ENCODE measurements at regions not wholly inside any gene's neighbourhood (a gene's known extent, or its start where the extent isn't known, plus 50 kb on each side); places are given as distances from the start of the nearest gene placed in this dataset.
"Not testable (repeated sequence)": the region's sequence is repeated elsewhere in the genome, so short reads cannot be mapped to it uniquely, and the experiment has no call there.

DNA sequence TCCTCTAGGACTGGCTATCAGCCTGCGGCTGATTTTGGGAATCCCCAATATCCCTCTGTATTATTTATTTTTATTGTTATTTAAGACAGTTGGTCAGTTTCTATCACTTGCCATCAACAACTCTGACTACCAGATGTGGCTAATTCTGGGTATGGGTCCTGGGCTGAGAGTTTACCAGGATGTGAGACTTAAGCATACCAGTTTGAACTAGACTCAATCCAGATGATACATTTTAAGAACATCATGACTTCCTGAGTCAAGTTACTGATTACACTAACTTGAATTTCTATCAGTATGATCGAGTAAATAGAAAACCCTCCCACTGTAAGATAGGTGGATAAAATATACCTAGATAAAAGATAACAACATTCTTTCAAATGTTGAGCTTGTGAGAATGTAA, 634.0 kb downstream of the MAT2B start:
- TF ChIP-seq, protein P1, sequence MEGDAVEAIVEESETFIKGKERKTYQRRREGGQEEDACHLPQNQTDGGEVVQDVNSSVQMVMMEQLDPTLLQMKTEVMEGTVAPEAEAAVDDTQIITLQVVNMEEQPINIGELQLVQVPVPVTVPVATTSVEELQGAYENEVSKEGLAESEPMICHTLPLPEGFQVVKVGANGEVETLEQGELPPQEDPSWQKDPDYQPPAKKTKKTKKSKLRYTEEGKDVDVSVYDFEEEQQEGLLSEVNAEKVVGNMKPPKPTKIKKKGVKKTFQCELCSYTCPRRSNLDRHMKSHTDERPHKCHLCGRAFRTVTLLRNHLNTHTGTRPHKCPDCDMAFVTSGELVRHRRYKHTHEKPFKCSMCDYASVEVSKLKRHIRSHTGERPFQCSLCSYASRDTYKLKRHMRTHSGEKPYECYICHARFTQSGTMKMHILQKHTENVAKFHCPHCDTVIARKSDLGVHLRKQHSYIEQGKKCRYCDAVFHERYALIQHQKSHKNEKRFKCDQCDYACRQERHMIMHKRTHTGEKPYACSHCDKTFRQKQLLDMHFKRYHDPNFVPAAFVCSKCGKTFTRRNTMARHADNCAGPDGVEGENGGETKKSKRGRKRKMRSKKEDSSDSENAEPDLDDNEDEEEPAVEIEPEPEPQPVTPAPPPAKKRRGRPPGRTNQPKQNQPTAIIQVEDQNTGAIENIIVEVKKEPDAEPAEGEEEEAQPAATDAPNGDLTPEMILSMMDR (IDR thresholded peaks at IDR 0.05), result no peak
- no peak overlapping the region for H3K4me3 Mint-ChIP-seq
- H3K9me3 Mint-ChIP-seq, result no peaks in the 10 kb centered on the region
- H3K27ac Mint-ChIP-seq, result no peak overlapping the region
- no peaks in the 10 kb centered on the region for H3K4me1 Mint-ChIP-seq (ENCODE audit: low read depth)
- ATAC-seq, result no peak
- POLR2A ChIA-PET, result no interaction called here
- no peaks in the 10 kb centered on the region for H3K27me3 Mint-ChIP-seq
- no peaks in the 10 kb centered on the region for H3K36me3 Mint-ChIP-seq (ENCODE audit: low read depth)
- intact Hi-C loops (cut with micrococcal nuclease), result no loop called here
- CTCF ChIA-PET, result no interaction called here
- DNase-seq, result no peak

DNA sequence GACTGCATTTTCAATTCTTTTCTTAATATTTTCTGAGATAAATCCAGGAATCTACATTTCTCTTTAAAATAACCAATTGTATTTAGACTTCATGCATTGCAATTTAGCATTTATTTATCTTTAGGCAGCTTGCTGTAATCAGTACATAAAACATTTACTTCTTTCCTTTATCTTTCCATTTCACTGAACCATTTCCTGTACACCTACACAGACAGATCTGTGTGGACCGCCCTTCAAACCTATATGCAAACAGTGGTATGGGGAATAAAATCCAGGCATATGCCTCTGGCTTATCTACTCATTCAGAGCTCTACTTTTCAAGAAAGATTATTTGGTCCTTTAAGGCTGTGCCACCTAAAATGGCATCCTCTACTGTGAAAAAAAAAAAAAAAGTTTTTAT, 640.0 kb downstream of the MAT2B start:
- H3K27me3 Mint-ChIP-seq, result no peaks in the 10 kb centered on the region
- TF ChIP-seq, protein P1 (IDR thresholded peaks at IDR 0.05), result no peak
- peaks cover 3% of the 10 kb centered on the region for H3K9me3 Mint-ChIP-seq
- H3K4me1 Mint-ChIP-seq (ENCODE audit: low read depth), result no peaks in the 10 kb centered on the region
- H3K36me3 Mint-ChIP-seq (ENCODE audit: low read depth), result no peaks in the 10 kb centered on the region
- ChIA-PET CTCF (no interaction called here), POLR2A (no interaction called here)
- ATAC-seq (no peak), DNase-seq (no peak)
- H3K27ac Mint-ChIP-seq, result no peak overlapping the region
- intact Hi-C loops (cut with micrococcal nuclease), result no loop called here
- H3K4me3 Mint-ChIP-seq, result no peak overlapping the region

DNA sequence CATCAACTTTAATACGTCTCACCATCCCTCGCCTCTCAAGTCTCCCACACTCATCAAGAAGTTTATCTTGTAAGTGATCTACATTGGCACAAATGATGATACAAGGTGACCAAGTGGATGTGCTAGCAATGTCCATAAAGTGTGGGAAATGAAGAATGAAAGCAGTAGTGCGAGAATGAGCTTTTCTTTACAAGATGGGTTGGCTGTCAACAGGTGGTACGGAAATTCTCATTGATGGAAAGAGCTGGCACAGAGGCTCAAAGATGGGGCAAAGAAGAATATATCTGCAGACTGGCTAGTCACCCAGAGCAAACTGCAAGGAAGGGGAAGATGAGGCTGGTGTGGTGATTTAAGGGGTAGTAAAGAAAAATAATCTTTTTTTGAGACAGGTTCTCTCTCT, 640.8 kb downstream of the MAT2B start:
- Mint-ChIP-seq H3K4me3 (no peak overlapping the region), H3K27ac (no peak overlapping the region), H3K36me3 (ENCODE audit: low read depth) (no peaks in the 10 kb centered on the region), H3K9me3 (peaks cover 3% of the 10 kb centered on the region), H3K4me1 (ENCODE audit: low read depth) (no peaks in the 10 kb centered on the region), H3K27me3 (no peaks in the 10 kb centered on the region)
- ChIA-PET CTCF (no interaction called here), POLR2A (no interaction called here)
- DNase-seq, result no peak
- intact Hi-C loops (cut with micrococcal nuclease), result no loop called here
- TF ChIP-seq, protein P1 (IDR thresholded peaks at IDR 0.05), result no peak
- ATAC-seq, result no peak

DNA sequence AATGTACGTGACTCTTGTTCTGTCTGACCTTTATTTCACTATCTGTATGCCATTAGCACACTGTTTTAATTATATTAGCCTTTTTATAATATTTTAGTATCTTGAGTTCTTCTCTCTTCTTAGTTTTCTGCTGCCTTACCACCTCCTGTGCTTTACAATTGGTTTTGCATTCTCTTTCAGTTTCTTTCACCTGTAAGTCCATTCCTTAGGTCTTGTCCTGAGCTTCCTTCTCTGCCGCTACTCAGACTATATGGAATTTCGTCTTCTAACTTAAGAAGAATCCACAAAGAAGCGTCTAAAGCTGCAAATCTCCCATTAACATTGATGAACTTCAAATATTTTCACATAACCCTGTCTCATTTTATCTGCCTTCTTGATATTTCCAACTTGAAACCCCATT, 642.9 kb downstream of the MAT2B start:
- Mint-ChIP-seq H3K9me3 (peaks cover 10% of the 10 kb centered on the region), H3K36me3 (ENCODE audit: low read depth) (no peaks in the 10 kb centered on the region), H3K4me1 (ENCODE audit: low read depth) (no peaks in the 10 kb centered on the region), H3K27ac (no peak overlapping the region), H3K4me3 (no peak overlapping the region), H3K27me3 (no peaks in the 10 kb centered on the region)
- ChIA-PET CTCF (no interaction called here), POLR2A (no interaction called here)
- DNase-seq (no peak), ATAC-seq (no peak)
- intact Hi-C loops (cut with micrococcal nuclease), result no loop called here
- TF ChIP-seq, protein P1 (IDR thresholded peaks at IDR 0.05), result no peak

DNA sequence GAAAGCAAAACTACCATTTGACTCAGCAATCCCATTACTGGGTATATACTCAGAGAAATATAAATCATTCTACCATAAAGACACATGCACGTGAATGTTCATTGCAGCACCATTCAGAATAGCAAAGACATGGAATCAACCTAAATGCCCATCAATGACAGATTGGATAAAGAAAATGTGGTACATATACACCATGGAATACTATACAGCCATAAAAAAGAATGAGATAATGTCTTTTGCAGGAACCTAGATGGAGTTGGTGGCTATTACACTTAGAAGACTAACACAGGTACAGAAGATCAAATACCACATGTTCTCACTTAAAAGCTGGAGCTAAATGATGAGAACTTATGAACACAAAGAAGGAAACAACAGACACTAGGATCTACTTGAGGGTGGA, 647.1 kb downstream of the MAT2B start:
- H3K27ac Mint-ChIP-seq; H3K27me3 Mint-ChIP-seq; CTCF ChIA-PET; H3K36me3 Mint-ChIP-seq (ENCODE audit: low read depth); POLR2A ChIA-PET; intact Hi-C loops (cut with micrococcal nuclease); ATAC-seq; DNase-seq; H3K4me3 Mint-ChIP-seq; H3K4me1 Mint-ChIP-seq (ENCODE audit: low read depth): not testable (repeated sequence)
- peaks cover 15% of the 10 kb centered on the region for H3K9me3 Mint-ChIP-seq

DNA sequence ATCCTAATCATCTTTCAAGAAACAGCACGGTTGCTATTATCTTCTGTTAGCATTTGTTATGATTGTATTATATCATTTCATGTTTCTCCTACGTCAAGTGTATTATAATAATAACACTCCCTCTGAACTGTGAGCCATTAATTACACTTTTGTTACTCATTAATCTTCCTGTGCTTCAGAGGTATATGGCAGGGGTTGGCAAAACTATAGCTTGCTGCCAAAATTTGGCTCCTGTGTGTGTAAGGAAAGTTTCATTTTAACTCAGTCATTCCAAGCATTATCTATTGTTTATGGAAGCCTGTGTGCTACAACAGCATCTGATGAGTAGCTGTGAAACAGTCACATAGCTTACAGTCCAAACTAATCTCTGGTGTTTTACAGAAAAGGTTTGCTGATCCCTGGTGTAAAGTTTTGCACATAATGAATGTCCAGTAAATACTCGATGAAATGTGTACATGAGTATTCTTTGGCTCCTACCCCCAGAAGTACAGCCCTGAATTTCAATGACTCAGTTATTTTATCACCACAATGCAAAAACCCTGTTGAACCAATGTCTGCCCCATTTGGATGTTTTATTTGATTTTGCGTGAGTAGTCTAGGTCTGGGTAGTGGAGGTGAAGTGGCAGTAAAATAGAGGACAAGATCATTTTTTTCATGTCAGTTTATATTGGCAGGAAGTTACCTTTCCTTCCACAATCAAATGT, 648.2 kb downstream of the MAT2B start:
- Mint-ChIP-seq H3K9me3 (peaks cover 12% of the 10 kb centered on the region), H3K27me3 (no peaks in the 10 kb centered on the region), H3K4me1 (ENCODE audit: low read depth) (no peaks in the 10 kb centered on the region), H3K27ac (no peak overlapping the region), H3K4me3 (no peak overlapping the region), H3K36me3 (ENCODE audit: low read depth) (no peaks in the 10 kb centered on the region)
- ATAC-seq, result no peak
- intact Hi-C loops (cut with micrococcal nuclease), result no loop called here
- POLR2A ChIA-PET, result no interaction called here
- TF ChIP-seq, protein P1 (IDR thresholded peaks at IDR 0.05), result no peak
- CTCF ChIA-PET, result no interaction called here
- DNase-seq, result no peak

Measured in activated CD8-positive, alpha-beta T cell treated with anti-CD3 and anti-CD28 coated beads for 36 hours (primary cell).